GM21529 (cell line): ENCODE measurements at regions not wholly inside any gene's neighbourhood (a gene's known extent, or its start where the extent isn't known, plus 50 kb on each side); places are given as distances from the start of the nearest gene placed in this dataset.

Source experiments
- ATAC-seq: cut with Tn5 transposase; IDR thresholded peaks from one replicate; pipeline ENCODE4 v1.9.1; 2021; ENCODE audit not compliant: unreplicated experiment

DNA sequence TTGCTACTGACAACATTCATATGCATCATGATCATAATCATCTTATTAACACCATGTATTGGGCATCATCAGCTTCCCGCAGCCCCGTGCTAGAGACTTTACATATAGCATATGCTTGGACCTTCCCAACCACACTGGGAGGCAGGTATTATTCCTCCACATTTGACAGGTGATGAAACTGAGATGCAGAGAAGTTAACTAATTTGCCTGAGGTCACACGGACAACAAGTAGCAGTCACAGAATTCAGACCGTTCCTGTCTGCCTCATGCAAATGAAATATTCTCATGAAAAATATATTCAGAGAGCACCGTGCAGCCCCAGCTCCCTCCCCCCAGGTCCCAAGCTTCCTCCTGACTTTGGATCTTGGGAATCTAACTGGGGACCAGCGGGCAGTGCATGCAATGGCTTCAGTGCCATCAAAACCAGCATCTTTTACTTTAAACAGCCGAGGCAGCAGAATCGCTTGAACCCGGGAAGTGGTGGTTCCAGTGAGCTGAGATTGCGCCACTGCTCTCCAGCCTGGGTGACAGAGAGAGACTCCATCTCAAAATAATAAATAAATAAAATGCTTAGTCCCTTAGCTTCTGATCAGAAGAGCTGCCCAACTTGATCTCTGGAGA lies 112.2 kb upstream of the GPR26 start:
- peak; percentile 46 for ATAC-seq

GRCh38 chr10:123554656-123555055 lies 111.5 kb upstream of the GPR26 start:
- ATAC-seq = no peak

- no peak for ATAC-seq
These were observed 110.5 kb upstream of the GPR26 start for GRCh38 chr10:123555616-123556015.

GRCh38 chr10:123556049-123556448 lies 110.1 kb upstream of the GPR26 start:
- no peak for ATAC-seq

- ATAC-seq = no peak
These were observed 109.4 kb upstream of the GPR26 start for GRCh38 chr10:123556736-123557135.

DNA sequence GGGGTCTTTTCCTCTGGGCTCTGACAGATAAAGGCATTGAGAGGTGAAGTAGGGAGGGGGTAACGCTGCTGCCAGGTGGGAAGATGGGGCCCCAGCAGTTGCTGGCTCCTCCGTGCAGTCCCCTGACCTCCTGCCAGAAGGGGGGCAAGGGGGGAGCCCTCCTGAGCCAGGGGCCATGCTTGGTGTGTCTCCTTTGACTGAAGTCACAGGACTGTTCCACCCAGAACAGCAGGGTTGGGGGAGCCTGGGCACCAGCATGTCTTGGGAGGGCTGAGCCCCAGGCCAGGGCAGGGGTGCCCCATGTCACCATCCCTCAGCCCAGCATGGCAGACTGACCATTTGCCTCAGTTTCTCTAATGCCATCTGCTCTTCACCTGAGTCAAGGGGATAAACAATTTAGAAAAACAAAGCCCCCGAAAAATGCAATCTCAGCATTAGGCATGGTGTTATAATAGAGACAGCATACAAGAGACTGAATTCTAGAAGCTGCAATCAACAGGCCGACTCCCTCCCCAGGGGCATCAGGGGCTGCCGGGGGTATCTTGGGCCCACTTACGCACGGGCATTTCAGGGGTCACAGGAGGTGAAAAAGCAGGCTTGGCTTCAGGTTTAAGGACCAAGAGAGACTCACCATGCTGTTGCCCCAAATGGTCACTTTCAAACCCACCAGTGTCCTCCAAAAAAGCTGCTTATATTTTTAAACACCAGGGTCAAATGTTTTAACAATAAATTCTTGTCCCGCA lies 108.6 kb upstream of the GPR26 start:
- ATAC-seq = no peak

GRCh38 chr10:123558651-123559050 lies 107.5 kb upstream of the GPR26 start:
- ATAC-seq = no peak

DNA sequence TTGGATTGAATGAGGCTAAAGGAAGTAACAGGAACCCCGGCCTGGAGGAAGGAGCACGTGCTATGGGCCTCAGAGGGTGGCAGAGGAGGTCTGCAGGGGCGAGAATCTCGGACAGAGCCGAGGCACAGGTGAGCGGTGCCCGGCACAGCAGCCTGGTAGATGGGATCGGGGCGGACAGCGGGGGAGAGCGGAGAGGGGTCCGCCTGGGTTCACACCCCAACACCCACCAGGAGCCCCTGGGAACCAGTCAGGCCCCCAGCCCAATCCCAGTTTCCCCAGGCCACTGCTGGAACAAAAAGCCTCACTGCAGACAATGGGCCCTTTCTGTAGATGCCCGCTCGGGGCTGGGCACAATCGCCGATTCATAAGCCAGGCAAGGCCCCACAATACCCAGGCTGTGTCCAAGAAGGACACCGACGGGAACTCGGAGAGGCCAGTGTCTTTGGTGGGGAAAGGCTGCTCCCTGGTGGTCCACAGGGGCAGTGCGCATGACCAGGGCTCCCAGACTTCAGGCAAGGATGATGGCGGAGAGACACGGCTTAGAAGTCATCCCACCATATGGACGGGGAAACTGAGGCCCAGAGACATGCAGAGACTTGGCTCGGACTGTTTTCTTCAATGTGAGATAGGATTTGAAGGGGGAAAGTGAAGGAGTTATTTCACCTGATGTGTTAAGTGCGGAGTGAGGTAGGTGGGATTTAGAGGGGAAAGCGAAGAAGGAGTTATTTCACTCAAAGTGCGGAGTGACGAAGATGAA lies 106.9 kb upstream of the GPR26 start:
- peak; percentile 66 for ATAC-seq

- no peak for ATAC-seq
These were observed 106.4 kb upstream of the GPR26 start for GRCh38 chr10:123559823-123560092.

DNA sequence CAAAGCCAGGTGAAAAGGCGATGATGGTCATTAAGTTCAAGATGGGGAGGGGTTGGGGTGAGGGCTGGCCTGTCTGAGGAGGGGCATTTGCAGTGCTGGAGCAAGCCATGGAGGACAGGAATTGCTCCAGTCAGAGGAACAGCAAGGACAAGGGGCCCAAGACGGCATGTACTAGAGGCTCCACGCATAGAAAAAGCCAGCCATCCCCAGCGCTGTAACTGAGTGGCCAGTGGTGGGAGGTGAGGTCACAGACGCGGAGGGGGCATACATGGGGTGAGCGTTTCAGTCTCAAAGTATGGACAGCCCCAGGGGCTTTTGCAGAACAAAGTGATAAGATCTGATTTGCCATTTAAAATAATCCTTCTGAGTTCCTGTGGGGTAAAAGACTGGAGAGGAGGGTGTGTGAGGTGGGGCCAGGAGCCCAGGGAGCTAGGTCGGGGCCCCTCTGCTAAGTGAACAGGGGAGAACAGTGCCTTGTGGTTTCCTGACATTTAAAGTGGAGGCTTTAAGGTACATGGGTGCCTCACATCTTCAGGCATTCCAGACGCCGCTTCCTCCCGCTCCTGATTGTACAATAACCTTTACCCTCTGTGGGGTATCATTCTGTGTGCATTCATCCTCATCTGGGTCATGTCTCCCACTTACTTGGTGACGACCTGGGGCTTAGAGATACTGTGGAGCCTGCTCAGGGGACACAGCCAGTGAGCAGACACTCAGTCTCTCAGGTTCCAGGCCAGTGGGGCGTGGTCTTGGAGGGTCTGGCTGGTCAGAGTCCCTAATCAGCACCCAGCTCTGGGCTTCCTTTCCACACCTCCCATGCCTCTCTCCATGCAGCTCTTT lies 105.6 kb upstream of the GPR26 start:
- ATAC-seq = no peak

- ATAC-seq = no peak
These were observed 105.1 kb upstream of the GPR26 start for GRCh38 chr10:123561141-123561440.

DNA sequence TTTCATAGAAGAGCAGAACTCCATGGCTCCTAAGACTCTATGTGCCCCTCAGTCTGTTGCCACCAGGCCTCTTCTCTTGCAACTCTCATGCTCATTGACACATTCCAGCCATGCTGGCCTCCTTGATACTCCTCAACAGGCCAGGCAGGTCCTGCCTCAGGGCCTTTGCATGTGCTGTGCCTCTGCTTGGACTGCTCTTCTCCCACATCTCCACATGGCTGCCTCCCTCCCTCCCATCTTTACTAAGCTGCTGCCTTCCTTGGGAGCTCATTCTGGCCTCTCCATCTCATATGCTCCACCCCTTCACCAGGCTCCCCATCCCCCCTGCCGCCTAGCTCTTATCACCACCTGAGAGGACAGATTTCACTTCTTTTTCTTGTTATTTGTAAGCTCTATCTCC lies 103.8 kb upstream of the GPR26 start:
- no peak for ATAC-seq

DNA sequence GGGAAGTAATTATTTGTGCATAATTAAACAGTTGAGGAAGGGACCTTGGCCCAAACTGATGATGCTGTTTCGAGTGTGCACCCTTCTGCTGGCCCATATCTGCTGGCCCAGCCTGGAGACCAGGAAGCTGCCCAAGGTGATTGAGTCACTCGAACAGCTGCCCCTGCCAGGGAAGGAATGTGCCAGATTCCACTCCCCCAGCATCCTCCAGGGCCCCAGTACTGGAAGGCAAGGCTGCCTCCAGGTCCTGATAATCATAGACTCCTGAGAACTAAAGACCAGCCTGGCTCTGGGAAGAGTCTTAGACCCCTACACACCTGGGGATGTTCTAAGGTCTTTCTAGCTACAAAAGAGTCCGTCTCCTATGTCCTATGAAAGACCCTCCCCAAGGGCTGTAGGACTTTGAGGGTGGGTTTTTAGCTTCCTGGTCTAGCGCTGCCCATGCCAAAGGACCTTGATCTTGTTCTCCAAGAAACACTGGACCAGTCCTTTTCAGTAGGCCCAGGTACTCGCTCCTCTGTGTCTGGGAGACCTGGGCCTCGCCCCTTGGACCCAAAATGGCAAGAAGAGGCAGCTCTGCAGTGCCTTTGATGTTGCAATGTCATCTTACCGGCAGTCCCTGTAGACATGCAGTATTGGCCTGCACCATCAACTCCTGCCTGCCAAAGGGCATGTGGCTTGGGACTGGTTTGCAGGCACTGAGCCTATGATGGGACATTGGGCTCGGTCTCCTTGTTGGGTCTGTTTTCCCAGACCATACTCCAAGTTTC lies 103.2 kb upstream of the GPR26 start:
- ATAC-seq = no peak

DNA sequence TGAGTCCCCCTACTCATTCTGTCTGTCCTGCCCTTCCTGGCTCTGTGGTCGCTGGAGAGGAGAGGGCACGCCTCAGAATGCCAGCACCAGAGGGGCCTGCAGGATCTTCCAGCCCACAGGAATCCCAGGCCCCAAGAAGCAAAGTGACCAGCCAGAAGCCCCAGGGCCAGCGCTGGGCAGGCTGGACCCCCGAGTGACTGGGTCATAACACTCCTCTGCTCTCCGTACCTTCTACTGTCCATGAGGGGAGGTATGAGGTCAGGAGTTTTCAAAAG lies 102.6 kb upstream of the GPR26 start:
- no peak for ATAC-seq

- no peak for ATAC-seq
These were observed 102.2 kb upstream of the GPR26 start for GRCh38 chr10:123563994-123564393.

DNA sequence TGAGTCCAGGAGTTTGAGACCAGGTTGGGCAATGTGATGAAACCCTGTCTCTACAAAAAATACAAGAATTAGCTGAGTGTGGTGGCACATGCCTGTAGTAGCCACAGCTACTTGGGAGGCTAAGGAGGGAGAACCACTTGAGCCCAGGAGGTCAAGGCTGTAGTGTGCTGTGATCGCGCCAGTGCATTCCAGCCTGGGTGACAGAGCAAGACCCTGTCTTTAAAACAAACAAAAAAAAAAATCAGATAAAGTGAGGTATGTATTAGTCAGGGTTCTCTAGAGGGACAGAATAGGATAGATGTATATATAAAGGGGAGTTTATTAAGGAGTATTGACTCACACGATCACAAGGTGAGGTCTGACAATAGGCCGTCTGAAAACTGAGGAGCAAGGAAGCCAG lies 101.5 kb upstream of the GPR26 start:
- no peak for ATAC-seq

- ATAC-seq = no peak
These were observed 100.2 kb upstream of the GPR26 start for GRCh38 chr10:123565691-123566660.

DNA sequence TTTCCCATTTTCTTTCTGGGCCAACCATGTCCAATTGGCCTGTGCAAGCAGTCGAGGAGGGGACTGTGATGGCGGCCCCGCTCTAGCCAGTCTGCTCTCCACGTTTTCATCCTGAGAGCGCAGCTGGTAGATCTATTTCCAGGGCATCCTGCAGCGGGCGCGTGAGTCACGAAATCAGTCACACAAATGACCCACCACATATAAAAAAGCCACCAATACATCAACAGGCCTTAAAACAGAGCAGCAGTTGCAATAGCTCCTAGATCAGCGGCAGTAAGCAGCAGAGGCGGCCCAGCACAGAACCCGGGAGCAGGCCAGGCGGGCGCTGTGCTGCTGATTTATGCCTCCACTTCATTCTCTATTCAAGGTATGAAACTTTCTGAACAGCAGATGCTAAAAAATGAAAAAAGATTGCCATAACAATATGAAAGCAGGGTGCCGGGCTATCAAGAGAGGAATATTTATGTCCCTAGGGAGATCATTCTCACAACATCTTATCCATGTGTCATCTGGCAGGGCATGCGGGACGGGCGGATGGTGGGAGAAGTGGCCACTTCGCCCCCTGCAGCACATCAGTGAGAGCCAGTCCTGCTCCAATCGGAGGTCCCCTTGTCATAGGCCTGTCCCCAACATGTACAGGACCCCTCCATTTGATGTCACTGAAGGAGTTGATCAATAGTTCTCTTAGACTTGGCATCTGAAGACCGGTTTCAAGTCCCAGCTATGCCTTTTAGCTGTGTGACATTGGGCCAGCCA lies 98.0 kb upstream of the GPR26 start:
- ATAC-seq = no peak

DNA sequence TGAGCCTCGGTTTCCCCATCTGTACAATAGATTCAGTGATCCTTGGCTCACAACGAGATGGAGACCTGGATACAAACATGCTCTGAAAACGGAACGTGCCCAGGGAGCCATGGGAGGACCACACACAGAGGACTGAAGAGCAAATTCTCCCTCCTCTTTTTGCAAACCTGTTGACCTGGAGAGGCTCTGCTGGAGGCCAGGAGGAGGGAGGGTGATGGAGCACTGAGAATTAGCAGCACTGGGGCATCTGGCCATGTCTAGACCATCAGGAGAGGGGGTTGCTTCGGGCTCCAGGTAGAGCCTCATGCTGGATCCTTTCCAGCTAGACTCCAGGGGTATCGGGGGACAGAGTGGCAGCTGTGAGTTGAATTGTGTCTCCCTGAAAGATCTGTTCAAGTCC lies 97.4 kb upstream of the GPR26 start:
- ATAC-seq = no peak
